Limb (tissue), 2 donors: ENCODE measurements at regions not wholly inside any gene's neighbourhood (a gene's known extent, or its start where the extent isn't known, plus 50 kb on each side); places are given as distances from the start of the nearest gene placed in this dataset.

Experiments
- DNase-seq, 2 donors: peaks; one replicate each; pipeline ENCODE4 v3.0.0-alpha.2; 2016; ENCODE audit errors: extremely low spot score in 2 of 2

- DNase-seq = no peak
These were observed 443.0 kb downstream of the GPM6A start for GRCh38 chr4:175369087-175369486.

GRCh38 chr4:175371091-175371490 lies 441.0 kb downstream of the GPM6A start:
- no peak for DNase-seq

GRCh38 chr4:175373031-175373430 lies 439.0 kb downstream of the GPM6A start:
- DNase-seq = no peak

- DNase-seq = no peak
These were observed 437.6 kb downstream of the GPM6A start for GRCh38 chr4:175374459-175374858.

GRCh38 chr4:175376287-175376977 lies 435.6 kb downstream of the GPM6A start:
- DNase-seq = no peak

- DNase-seq = no peak
These were observed 434.9 kb downstream of the GPM6A start for GRCh38 chr4:175377203-175377602.

GRCh38 chr4:175378372-175378771 lies 433.7 kb downstream of the GPM6A start:
- no peak for DNase-seq

GRCh38 chr4:175380841-175381240 lies 431.2 kb downstream of the GPM6A start:
- DNase-seq = no peak

- DNase-seq = no peak
These were observed 426.3 kb downstream of the GPM6A start for GRCh38 chr4:175385797-175386196.

GRCh38 chr4:175386776-175387507 lies 425.1 kb downstream of the GPM6A start:
- no peak for DNase-seq

GRCh38 chr4:175394208-175394607 lies 417.9 kb downstream of the GPM6A start:
- no peak for DNase-seq

GRCh38 chr4:175405961-175406360 lies 406.1 kb downstream of the GPM6A start:
- no peak for DNase-seq

- DNase-seq = no peak
These were observed 404.1 kb downstream of the GPM6A start for GRCh38 chr4:175407926-175408325.

GRCh38 chr4:175411251-175411650 lies 400.8 kb downstream of the GPM6A start:
- no peak for DNase-seq

GRCh38 chr4:175412161-175412560 lies 399.9 kb downstream of the GPM6A start:
- DNase-seq = no peak

- no peak for DNase-seq
These were observed 399.3 kb downstream of the GPM6A start for GRCh38 chr4:175412746-175413145.

- DNase-seq = no peak
These were observed 398.5 kb downstream of the GPM6A start for GRCh38 chr4:175413561-175413960.

- DNase-seq = no peak
These were observed 397.5 kb downstream of the GPM6A start for GRCh38 chr4:175414602-175415001.

GRCh38 chr4:175418516-175418915 lies 393.5 kb downstream of the GPM6A start:
- no peak for DNase-seq

- no peak for DNase-seq
These were observed 392.8 kb downstream of the GPM6A start for GRCh38 chr4:175419236-175419718.

GRCh38 chr4:175421506-175421905 lies 390.6 kb downstream of the GPM6A start:
- no peak for DNase-seq

- no peak for DNase-seq
These were observed 389.7 kb downstream of the GPM6A start for GRCh38 chr4:175422331-175422730.

- no peak for DNase-seq
These were observed 388.0 kb downstream of the GPM6A start for GRCh38 chr4:175424111-175424510.
